ENCODE measurements at regions not wholly inside any gene's neighbourhood (a gene's known extent, or its start where the extent isn't known, plus 50 kb on each side); places are given as distances from the start of the nearest gene placed in this dataset.

DNA sequence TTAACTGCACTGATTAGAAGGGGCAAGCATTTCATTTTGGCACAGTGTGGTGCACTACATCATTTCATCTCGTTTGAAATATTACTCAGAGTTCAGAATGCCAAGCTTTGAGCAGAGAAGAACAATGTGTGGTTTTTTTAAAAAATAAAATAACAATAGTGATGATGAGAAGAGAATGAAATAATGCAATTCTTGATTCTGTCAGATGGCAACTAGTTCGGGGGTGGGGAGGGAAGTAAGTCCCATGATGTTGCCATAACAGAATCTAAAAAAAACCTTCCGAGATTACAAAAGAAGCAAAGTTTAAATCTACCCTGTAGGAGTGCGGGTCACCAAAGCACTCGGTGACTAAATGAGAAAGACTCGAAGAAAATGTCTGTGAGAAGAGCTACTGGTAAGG lies 490.4 kb downstream of the NR4A2 start:
- no peak for DNase-seq
- CTCF ChIA-PET: no interaction called here
- no peak overlapping the region for H3K27ac Mint-ChIP-seq
- no peaks in the 10 kb centered on the region for H3K4me1 Mint-ChIP-seq (ENCODE audit: low read depth)
- intact Hi-C loops (cut with micrococcal nuclease): no loop called here
- no peaks in the 10 kb centered on the region for H3K27me3 Mint-ChIP-seq (ENCODE audit: low read depth)
- no peaks in the 10 kb centered on the region for H3K36me3 Mint-ChIP-seq (ENCODE audit: low read depth)
- no peak overlapping the region for H3K4me3 Mint-ChIP-seq
- no peaks in the 10 kb centered on the region for H3K9me3 Mint-ChIP-seq

DNA sequence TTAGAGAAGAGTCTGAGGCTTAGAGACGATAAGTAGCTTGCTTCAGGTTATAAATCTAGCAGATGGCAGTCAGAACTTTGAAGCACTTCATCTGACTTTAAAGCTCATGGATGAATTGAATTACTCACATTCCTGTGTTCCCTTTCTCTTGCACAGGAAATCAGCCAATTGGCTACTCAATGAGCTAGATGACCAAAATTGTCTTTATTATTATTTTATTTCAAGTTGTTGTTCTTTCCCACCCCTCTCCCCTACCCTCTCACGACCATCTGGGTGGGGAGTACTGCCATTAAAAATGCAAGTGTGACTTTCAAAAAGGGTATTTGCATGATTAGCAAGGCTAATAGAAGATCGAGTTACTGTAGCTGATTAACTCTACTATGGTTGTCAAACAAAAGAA lies 491.1 kb downstream of the NR4A2 start:
- Mint-ChIP-seq H3K36me3 (ENCODE audit: low read depth) (no peaks in the 10 kb centered on the region), H3K27ac (no peak overlapping the region), H3K9me3 (no peaks in the 10 kb centered on the region), H3K4me1 (ENCODE audit: low read depth) (no peaks in the 10 kb centered on the region), H3K27me3 (ENCODE audit: low read depth) (no peaks in the 10 kb centered on the region), H3K4me3 (no peak overlapping the region)
- CTCF ChIA-PET: interaction anchor here (0.7 kb wide), 1 partner anchor 1118 kb away, joined by 3 read pairs; no protein-coding TSS in a partner anchor
- DNase-seq: no peak
- intact Hi-C loops (cut with micrococcal nuclease): no loop called here

DNA sequence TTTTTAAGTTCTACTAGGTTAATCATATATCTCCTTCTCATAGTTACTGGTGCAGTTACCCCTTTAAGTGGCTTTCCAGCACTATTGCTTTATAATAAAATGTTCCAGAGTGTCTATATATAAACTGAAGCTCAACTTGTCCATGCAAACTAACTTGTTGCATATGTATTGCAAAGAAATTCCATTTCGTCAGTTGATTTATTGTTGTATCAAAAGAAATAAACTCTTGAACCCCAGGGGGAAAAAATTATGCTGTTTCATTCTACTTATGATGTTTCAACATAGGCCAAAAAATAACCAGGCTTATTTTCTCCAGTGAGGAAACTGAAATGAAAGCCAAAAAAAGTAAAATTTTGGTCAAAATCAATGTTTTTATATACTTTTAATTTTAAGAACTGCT lies 491.9 kb downstream of the NR4A2 start:
- no peaks in the 10 kb centered on the region for H3K4me1 Mint-ChIP-seq (ENCODE audit: low read depth)
- no peaks in the 10 kb centered on the region for H3K9me3 Mint-ChIP-seq
- H3K27me3 Mint-ChIP-seq (ENCODE audit: low read depth): no peaks in the 10 kb centered on the region
- CTCF ChIA-PET: no interaction called here
- H3K36me3 Mint-ChIP-seq (ENCODE audit: low read depth): no peaks in the 10 kb centered on the region
- no peak for DNase-seq
- no peak overlapping the region for H3K27ac Mint-ChIP-seq
- H3K4me3 Mint-ChIP-seq: no peak overlapping the region
- intact Hi-C loops (cut with micrococcal nuclease): no loop called here

DNA sequence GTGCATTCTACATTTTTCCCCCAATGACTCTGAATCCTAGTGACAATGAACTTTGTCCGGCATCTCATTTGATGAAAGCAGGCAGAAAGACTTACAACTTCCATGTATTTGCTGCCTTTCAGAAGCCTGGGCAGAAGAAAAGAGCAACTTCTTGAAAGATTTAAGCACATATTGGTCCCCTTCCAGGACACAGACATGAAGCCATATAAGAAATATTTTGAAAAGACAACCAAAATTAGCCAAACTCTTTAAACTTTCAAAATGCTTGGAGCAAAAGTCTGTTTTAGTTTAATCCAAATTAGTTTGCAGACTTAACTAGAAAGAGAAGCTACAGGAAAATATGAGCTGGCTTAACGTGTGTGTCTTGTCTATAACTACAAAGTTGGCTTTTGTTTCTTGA lies 492.5 kb downstream of the NR4A2 start:
- Mint-ChIP-seq H3K9me3 (no peaks in the 10 kb centered on the region), H3K4me1 (ENCODE audit: low read depth) (no peaks in the 10 kb centered on the region), H3K27me3 (ENCODE audit: low read depth) (no peaks in the 10 kb centered on the region), H3K36me3 (ENCODE audit: low read depth) (no peaks in the 10 kb centered on the region), H3K4me3 (no peak overlapping the region), H3K27ac (no peak overlapping the region)
- intact Hi-C loops (cut with micrococcal nuclease): no loop called here
- CTCF ChIA-PET: no interaction called here
- DNase-seq: no peak

DNA sequence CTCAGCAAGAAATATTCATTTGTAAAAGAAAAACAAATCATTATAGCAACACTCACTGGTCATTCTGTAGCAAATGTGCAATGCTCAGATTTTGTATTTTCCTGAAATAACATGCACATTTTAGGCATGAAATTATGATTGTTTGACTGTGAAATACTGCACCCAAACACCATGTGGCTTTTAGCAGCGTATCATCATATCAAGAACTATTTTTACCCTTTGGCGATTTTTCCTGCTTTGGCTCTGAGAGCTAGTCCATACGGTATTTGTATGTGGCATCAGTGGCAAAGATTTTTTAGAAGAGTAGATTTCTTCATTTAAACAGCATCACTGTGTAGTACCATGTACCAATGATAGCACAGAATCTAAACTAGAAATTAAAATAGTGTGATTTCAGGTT lies 493.1 kb downstream of the NR4A2 start:
- Mint-ChIP-seq H3K9me3 (no peaks in the 10 kb centered on the region), H3K27ac (no peak overlapping the region), H3K36me3 (ENCODE audit: low read depth) (no peaks in the 10 kb centered on the region), H3K27me3 (ENCODE audit: low read depth) (no peaks in the 10 kb centered on the region), H3K4me3 (no peak overlapping the region), H3K4me1 (ENCODE audit: low read depth) (no peaks in the 10 kb centered on the region)
- intact Hi-C loops (cut with micrococcal nuclease): no loop called here
- CTCF ChIA-PET: interaction anchor here (0.6 kb wide), 1 partner anchor 22 kb away, joined by 3 read pairs; no protein-coding TSS in a partner anchor
- DNase-seq: no peak

DNA sequence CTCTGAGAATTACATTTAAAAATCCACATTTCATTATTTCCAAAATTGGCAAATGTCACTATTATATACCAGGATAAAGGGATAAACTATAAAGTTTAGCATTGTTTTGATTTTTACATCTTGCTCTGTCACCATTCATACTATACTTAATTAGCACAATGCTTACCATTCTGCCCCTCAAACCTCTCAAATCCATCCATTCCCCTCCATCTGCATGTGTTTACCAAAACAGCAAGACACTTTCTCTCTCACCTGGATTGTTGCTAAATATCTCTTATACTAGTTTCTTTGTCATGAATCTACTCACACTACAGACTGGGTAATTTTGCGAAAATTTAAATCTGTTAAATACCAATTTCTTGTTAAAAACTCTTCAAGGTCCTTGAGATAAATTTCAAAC lies 496.1 kb downstream of the NR4A2 start:
- Mint-ChIP-seq H3K9me3 (no peaks in the 10 kb centered on the region), H3K4me3 (no peak overlapping the region), H3K36me3 (ENCODE audit: low read depth) (no peaks in the 10 kb centered on the region), H3K4me1 (ENCODE audit: low read depth) (no peaks in the 10 kb centered on the region), H3K27ac (no peak overlapping the region), H3K27me3 (ENCODE audit: low read depth) (no peaks in the 10 kb centered on the region)
- intact Hi-C loops (cut with micrococcal nuclease): no loop called here
- no peak for DNase-seq
- CTCF ChIA-PET: no interaction called here

DNA sequence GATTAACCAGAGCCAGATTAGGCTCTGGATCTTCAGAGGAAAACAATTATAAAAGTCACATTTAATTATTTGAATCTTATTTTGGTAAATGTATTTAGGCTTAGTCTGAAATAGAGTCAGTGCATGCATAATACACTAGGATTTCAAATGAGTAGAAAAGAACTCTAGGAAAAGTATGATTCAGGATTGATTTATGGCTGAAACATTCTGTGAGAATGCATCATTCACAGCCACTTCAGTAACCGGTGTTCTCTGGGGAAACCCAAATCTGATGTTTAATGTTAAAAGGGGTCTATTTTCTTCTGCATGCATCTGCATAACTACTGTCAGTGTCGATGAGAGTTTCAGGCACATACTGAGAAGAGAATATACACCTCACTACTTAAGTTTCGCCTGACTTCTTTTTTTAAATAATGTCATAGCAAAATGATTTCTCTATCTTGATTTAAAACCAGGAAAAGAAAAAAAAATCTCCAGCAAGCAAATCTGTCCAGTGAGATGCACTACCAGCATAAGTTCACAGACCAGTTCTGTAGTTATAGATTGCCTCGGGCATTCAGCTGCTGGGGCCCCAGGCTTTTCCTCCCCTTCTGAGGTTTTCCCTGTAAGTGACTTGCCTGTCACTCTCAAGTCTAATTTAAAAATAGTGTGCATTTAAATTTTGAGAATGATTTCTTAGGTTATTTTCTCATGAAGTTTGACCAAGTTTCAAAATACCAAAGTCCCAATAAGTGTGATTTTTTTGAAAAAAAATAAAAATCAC lies 501.5 kb downstream of the NR4A2 start:
- H3K36me3 Mint-ChIP-seq (ENCODE audit: low read depth): no peaks in the 10 kb centered on the region
- H3K27me3 Mint-ChIP-seq (ENCODE audit: low read depth): no peaks in the 10 kb centered on the region
- CTCF ChIA-PET: no interaction called here
- H3K4me1 Mint-ChIP-seq (ENCODE audit: low read depth): no peaks in the 10 kb centered on the region
- no peaks in the 10 kb centered on the region for H3K9me3 Mint-ChIP-seq
- no peak for DNase-seq
- no peak overlapping the region for H3K4me3 Mint-ChIP-seq
- no peak overlapping the region for H3K27ac Mint-ChIP-seq
- intact Hi-C loops (cut with micrococcal nuclease): no loop called here

DNA sequence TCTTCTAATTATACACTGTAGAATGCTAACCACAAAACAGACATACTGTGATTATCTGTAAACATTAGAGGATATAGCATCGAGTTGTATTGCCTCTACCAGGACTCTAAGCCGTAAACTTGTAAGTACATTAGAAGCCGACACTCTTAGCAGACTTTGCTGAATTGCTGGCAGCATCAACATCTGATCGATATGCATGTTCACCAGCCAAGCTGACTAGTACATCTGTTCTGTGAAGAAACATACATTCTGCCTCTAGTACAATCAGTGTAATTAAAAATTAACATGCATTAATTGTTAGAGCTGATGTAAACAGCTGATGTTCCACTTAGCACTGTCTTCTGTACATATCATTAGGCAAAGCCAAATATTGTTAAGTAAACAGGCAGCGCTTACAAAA lies 502.2 kb downstream of the NR4A2 start:
- Mint-ChIP-seq H3K4me3 (no peak overlapping the region), H3K4me1 (ENCODE audit: low read depth) (no peaks in the 10 kb centered on the region), H3K27ac (no peak overlapping the region), H3K36me3 (ENCODE audit: low read depth) (no peaks in the 10 kb centered on the region), H3K27me3 (ENCODE audit: low read depth) (no peaks in the 10 kb centered on the region), H3K9me3 (no peaks in the 10 kb centered on the region)
- DNase-seq: no peak
- intact Hi-C loops (cut with micrococcal nuclease): no loop called here
- CTCF ChIA-PET: no interaction called here

DNA sequence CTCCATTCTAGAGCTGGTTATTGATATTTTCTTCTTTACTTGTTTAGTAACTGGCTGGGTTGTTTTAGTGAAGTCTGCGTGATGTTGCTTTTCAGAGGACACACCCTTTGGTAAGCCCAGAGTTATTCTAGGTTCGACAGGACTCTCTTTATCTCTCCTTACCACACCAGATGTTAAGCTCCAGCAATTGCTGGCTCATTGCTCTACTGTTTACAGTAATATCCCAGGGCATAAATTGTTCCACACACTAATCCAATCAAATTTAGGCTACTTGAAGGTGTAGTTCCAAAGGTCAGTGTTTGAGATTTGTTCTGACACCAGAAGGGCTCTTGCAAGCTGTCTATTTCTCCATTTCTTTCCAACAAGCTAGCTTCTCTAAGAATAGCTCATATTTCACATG lies 506.6 kb downstream of the NR4A2 start:
- no peaks in the 10 kb centered on the region for H3K4me1 Mint-ChIP-seq (ENCODE audit: low read depth)
- H3K36me3 Mint-ChIP-seq (ENCODE audit: low read depth): no peaks in the 10 kb centered on the region
- H3K27ac Mint-ChIP-seq: no peak overlapping the region
- H3K27me3 Mint-ChIP-seq (ENCODE audit: low read depth): no peaks in the 10 kb centered on the region
- H3K4me3 Mint-ChIP-seq: no peak overlapping the region
- CTCF ChIA-PET: no interaction called here
- intact Hi-C loops (cut with micrococcal nuclease): no loop called here
- H3K9me3 Mint-ChIP-seq: no peaks in the 10 kb centered on the region
- no peak for DNase-seq

DNA sequence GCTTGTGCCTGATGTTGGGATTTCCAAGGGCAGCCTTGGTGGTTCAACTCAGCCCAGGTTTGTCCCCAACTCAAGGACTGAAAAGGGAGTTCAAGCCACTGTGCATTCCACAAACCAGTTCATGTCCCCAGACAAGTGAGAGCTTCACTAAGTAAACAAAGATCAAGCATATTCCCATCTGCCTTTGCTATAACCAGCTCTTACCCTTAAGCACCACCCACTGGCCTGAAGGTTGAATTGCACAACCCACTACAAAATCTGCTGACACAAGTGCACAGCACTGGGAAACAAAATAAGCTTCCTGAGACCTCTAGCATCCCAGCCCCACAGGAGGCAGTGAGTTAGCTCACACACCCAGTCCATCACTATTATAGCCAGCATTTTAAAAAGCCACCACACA lies 516.7 kb downstream of the NR4A2 start:
- no peaks in the 10 kb centered on the region for H3K4me1 Mint-ChIP-seq (ENCODE audit: low read depth)
- H3K9me3 Mint-ChIP-seq: peaks cover 4% of the 10 kb centered on the region
- intact Hi-C loops (cut with micrococcal nuclease): loop anchor here (5.0 kb wide), 1 partner anchor 439 kb away; no protein-coding TSS in a partner anchor
- peak; percentile 12 for DNase-seq
- CTCF ChIA-PET: no interaction called here
- no peaks in the 10 kb centered on the region for H3K36me3 Mint-ChIP-seq (ENCODE audit: low read depth)
- H3K27me3 Mint-ChIP-seq (ENCODE audit: low read depth): no peaks in the 10 kb centered on the region
- no peak overlapping the region for H3K27ac Mint-ChIP-seq
- no peak overlapping the region for H3K4me3 Mint-ChIP-seq

DNA sequence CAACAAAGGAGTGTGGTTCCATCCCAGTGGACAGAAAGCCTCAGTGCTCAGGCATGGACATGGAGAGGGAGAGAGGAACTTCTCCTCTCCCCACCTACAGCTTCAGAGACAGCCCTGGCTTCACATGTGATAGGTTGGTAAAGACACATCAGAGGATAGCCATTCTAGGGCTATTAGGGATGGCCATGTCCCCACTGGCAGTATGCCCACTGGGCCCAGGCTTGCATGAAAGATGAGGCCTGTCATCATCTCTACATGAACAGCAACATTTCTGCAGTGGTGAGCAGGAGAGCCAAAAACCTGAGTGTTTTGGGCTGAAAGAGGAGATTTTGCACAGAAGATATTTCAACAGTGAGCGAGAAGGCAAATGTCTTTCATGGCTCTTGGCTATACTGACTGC lies 517.2 kb downstream of the NR4A2 start:
- H3K27ac Mint-ChIP-seq: no peak overlapping the region
- CTCF ChIA-PET: no interaction called here
- intact Hi-C loops (cut with micrococcal nuclease): loop anchor here (5.0 kb wide), 1 partner anchor 438 kb away; no protein-coding TSS in a partner anchor

DNA sequence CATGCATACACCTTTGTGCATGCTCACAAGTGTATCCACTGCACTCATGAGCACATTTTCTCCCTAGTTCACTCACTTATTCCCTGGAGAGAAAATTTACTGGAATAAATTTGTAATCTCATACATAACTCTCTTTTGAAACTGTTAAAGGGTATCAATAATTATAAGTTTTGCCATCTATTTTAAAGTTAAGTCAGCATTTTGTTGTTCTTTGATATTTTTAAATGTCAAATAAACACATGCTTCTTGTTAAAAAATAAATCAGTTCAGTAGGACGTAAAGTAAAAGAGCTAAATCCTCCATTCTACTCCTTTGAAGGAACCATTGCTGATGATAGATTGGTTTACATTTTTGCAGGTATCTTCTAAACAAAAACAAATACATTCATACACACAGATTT lies 522.1 kb downstream of the NR4A2 start:
- Mint-ChIP-seq H3K27me3 (ENCODE audit: low read depth) (no peaks in the 10 kb centered on the region), H3K4me1 (ENCODE audit: low read depth) (no peaks in the 10 kb centered on the region), H3K27ac (no peak overlapping the region), H3K9me3 (no peaks in the 10 kb centered on the region), H3K36me3 (ENCODE audit: low read depth) (no peaks in the 10 kb centered on the region), H3K4me3 (no peak overlapping the region)
- CTCF ChIA-PET: no interaction called here
- DNase-seq: no peak
- intact Hi-C loops (cut with micrococcal nuclease): no loop called here

More for the DNA sequence above, 517.2 kb downstream of the NR4A2 start:
- peaks cover 4% of the 10 kb centered on the region for H3K9me3 Mint-ChIP-seq
- H3K4me1 Mint-ChIP-seq (ENCODE audit: low read depth): no peaks in the 10 kb centered on the region
- no peak for DNase-seq
- no peaks in the 10 kb centered on the region for H3K27me3 Mint-ChIP-seq (ENCODE audit: low read depth)
- H3K4me3 Mint-ChIP-seq: no peak overlapping the region
- H3K36me3 Mint-ChIP-seq (ENCODE audit: low read depth): no peaks in the 10 kb centered on the region

DNA sequence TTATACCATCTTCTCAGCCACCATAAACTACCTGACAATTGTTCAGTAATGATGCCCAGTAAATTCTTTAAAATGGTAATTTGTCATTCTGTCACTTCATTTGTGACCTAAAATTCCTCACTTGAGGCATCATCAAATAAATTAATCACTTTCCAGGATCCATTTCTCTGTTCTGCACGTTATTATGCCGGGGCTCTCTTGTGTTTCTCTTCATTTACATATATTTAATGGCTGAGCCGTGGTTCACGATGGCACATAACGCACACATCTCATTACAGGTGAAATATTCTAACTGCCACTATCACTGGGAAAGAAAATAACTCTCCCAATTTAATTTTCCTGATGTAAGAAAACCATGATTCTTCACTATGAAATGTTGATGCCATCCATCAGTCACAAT lies 529.6 kb downstream of the NR4A2 start:
- Mint-ChIP-seq H3K9me3 (no peaks in the 10 kb centered on the region), H3K27ac (no peak overlapping the region), H3K4me1 (ENCODE audit: low read depth) (no peaks in the 10 kb centered on the region), H3K36me3 (ENCODE audit: low read depth) (no peaks in the 10 kb centered on the region), H3K4me3 (no peak overlapping the region), H3K27me3 (ENCODE audit: low read depth) (no peaks in the 10 kb centered on the region)
- no peak for DNase-seq
- CTCF ChIA-PET: no interaction called here
- intact Hi-C loops (cut with micrococcal nuclease): no loop called here
